Left lung (tissue), 4 donors: ENCODE measurements at regions not wholly inside any gene's neighbourhood (a gene's known extent, or its start where the extent isn't known, plus 50 kb on each side); places are given as distances from the start of the nearest gene placed in this dataset.

Source experiments
- ATAC-seq: fragments of 200-7000 bp; cut with Tn5 transposase; one replicate; pipeline ENCODE4 v1.9.1; 2020; ENCODE audit warnings: moderate library complexity
- DNase-seq, 4 donors: peaks; one replicate each; pipeline ENCODE4 v3.0.0-alpha.2; 2013 to 2020
- H3K27ac ChIP-seq, 2 donors: fragments of 200-600 bp; sonication (generic) in 1 of 2; one replicate each; pipeline versions ENCODE4 v1.5.0 to v1.8.0; 2020 to 2021
- H3K27me3 ChIP-seq, 2 donors: fragments of 200-600 bp; sonication (generic) in 1 of 2; one replicate each; pipeline versions ENCODE4 v1.5.0 to v1.8.0; 2020 to 2021
- H3K36me3 ChIP-seq, 2 donors: fragments of 200-600 bp; sonication (generic) in 1 of 2; one replicate each; pipeline versions ENCODE4 v1.5.0 to v1.8.0; 2020 to 2021
- H3K4me1 ChIP-seq, 2 donors: fragments of 200-600 bp; one replicate each; pipeline ENCODE4 v1.8.0; 2021
- H3K4me3 ChIP-seq, 2 donors: fragments of 200-600 bp; sonication (generic) in 1 of 2; one replicate each; pipeline versions ENCODE4 v1.5.0 to v1.8.0; 2020 to 2021; ENCODE audit warnings: mild to moderate bottlenecking in 1 of 2
- H3K9me3 ChIP-seq, 2 donors: fragments of 200-600 bp; sonication (generic) in 1 of 2; one replicate each; pipeline versions ENCODE4 v1.5.0 to v1.8.0; 2020 to 2021
- intact Hi-C, 2 donors: fragments of 100-400 bp; cut with DNase I; formaldehyde crosslinking; loops; one replicate each; pipeline versions ENCODE4 v1.11.2 to v1.14.2; 2022
- TF ChIP-seq, protein P1 (sequence below), 2 donors: fragments of 200-600 bp; sonication (generic) in 1 of 2; IDR thresholded peaks; one replicate each; pipeline versions ENCODE4 v1.5.0 to v1.8.0; 2021; ENCODE audit warnings: antibody characterized with exemption in 2 of 2
- donor health status: DM: no; HTN: yes; CAD: no.
- donor health status: DM: no; HTN: no; CAD: no.

DNA sequence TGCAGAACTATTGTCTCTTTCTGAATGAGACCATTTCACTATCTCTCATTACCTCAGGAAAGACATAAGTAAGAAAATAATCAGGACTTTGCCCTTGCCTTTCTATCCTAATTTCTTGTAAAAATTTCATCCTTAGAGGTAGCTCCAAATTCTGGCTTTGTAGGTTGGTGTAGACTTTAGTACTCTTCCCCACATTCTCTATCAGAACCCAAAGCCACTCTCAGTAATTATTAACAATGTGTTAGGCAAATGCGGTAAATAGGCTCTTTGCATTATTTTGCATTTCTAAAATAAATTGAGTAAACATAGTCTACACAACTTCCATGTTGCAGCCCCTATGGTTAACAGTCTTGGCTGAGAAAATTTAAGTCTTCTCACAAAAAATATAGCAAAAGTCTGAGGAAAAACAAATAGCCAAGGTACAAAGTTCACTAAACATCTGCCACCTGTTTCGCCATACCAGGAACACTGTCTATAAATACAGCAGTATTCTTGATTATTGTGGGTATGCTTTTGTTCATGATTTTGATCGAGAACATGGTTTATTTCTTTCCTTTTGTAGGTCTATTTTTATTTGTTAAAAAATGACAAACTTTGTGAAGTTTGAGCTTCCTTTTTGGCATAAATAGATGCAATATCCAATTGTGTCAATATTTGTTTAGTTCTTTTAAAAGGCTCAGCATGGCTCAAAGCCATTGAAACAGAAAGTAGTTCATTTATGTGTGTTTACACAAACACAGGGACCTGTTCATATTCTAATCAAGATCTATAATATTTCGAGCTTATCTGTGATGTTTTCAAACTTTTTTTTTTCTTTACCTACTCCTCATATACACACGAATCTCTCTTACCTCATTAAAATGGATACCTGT is 1061.5 kb downstream of the CNTNAP5 start:
- peaks cover 0 to 3% of the 10 kb centered on the region in 2 donors for H3K9me3 ChIP-seq
- no peaks in the 10 kb centered on the region for H3K27me3 ChIP-seq
- ATAC-seq: no peak
- no peaks in the 10 kb centered on the region for H3K36me3 ChIP-seq
- H3K4me1 ChIP-seq: no peaks in the 10 kb centered on the region
- H3K27ac ChIP-seq: no peak overlapping the region
- intact Hi-C loops: no loop called here
- TF ChIP-seq, protein P1, sequence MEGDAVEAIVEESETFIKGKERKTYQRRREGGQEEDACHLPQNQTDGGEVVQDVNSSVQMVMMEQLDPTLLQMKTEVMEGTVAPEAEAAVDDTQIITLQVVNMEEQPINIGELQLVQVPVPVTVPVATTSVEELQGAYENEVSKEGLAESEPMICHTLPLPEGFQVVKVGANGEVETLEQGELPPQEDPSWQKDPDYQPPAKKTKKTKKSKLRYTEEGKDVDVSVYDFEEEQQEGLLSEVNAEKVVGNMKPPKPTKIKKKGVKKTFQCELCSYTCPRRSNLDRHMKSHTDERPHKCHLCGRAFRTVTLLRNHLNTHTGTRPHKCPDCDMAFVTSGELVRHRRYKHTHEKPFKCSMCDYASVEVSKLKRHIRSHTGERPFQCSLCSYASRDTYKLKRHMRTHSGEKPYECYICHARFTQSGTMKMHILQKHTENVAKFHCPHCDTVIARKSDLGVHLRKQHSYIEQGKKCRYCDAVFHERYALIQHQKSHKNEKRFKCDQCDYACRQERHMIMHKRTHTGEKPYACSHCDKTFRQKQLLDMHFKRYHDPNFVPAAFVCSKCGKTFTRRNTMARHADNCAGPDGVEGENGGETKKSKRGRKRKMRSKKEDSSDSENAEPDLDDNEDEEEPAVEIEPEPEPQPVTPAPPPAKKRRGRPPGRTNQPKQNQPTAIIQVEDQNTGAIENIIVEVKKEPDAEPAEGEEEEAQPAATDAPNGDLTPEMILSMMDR (IDR thresholded peaks at IDR 0.05): no peak
- no peak for DNase-seq
- no peak overlapping the region for H3K4me3 ChIP-seq

DNA sequence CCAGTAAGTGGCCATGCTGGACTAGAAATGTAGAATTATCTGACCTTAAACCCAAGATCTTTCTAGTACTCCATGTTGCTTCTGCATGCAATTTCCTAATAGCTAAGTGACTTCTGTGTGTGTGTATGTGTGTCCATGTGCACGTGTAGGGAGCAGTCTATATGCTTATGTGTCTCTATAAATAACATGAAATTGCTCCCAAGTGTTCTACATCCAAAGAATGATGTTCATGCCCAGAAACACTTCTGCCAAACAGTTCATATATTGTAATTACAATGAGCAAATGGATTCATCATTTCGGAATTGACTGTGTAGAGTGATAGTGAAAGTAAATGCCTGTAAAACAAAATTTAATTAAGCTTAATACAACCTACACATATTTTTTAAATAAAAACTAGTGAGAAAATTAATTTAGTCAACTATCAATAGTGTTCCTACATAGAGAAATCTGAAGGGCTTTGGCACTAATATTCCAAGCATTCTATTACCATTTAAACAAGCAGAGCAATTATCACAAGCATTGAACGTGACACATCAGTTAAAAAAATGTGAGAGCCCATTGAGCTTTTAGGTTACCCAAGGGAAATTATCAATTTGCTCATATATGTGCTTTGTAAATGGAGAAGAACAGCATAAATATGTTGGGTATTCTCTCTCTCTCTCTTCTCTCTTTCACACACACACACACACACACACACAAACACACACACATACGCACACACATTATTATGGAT is 1067.4 kb downstream of the CNTNAP5 start:
- intact Hi-C loops: no loop called here
- ATAC-seq (no peak), DNase-seq (no peak)
- H3K36me3 ChIP-seq: no peaks in the 10 kb centered on the region
- TF ChIP-seq, protein P1 (IDR thresholded peaks at IDR 0.05): no peak
- no peaks in the 10 kb centered on the region for H3K4me1 ChIP-seq
- H3K4me3 ChIP-seq: no peak overlapping the region
- H3K9me3 ChIP-seq: peaks cover 0 to 5% of the 10 kb centered on the region in 2 donors
- no peaks in the 10 kb centered on the region for H3K27me3 ChIP-seq
- H3K27ac ChIP-seq: no peak overlapping the region

DNA sequence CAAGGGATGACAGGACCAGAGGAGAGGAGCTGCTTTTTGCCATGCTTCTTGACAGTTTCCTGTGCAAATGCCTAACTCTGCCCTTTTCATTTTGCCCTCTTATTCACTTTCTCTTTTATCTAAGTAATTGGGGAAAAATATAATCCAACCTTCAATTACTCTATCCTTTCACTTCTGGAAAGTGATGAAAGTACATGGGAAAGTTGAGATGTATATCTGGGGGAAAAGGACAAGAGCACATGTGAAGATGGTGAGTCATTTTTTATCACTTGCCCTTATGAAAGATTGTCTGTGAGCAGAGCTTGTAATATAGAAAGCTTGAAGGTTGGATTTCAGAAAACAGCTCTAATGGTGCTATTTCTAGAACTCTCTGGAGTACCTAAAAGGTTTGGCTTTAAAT is 1070.7 kb downstream of the CNTNAP5 start:
- H3K4me3 ChIP-seq: no peak overlapping the region
- no peaks in the 10 kb centered on the region for H3K4me1 ChIP-seq
- TF ChIP-seq, protein P1 (IDR thresholded peaks at IDR 0.05): no peak
- no peaks in the 10 kb centered on the region for H3K27me3 ChIP-seq
- no peak overlapping the region for H3K27ac ChIP-seq
- no peaks in the 10 kb centered on the region for H3K36me3 ChIP-seq
- no peak for ATAC-seq
- no peak for DNase-seq
- intact Hi-C loops: no loop called here
- peaks cover 0 to 5% of the 10 kb centered on the region in 2 donors for H3K9me3 ChIP-seq

DNA sequence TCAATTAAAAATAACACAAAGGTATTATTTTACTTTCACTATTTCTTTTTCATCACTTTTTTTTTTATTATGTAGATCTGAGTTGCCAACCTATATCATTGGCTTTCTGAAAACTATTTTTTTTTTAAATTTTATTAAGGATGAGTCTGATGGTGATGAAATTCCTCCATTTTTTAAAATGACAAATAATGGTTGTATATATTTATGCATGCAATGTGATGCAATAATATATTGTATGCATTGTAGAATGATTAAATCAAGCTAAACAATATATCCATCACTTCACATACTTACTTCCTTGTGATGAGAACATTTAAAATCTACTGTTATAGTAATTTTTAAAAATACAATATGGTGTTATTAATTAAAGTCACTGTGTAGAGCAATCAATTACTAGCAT is 1081.6 kb downstream of the CNTNAP5 start:
- Histone ChIP-seq H3K4me3 (no peak overlapping the region), H3K27ac (no peak overlapping the region), H3K4me1 (no peaks in the 10 kb centered on the region), H3K36me3 (no peaks in the 10 kb centered on the region), H3K27me3 (no peaks in the 10 kb centered on the region), H3K9me3 (no peaks in the 10 kb centered on the region)
- no peak for DNase-seq
- TF ChIP-seq, protein P1 (IDR thresholded peaks at IDR 0.05): no peak
- no peak for ATAC-seq
- intact Hi-C loops: no loop called here

DNA sequence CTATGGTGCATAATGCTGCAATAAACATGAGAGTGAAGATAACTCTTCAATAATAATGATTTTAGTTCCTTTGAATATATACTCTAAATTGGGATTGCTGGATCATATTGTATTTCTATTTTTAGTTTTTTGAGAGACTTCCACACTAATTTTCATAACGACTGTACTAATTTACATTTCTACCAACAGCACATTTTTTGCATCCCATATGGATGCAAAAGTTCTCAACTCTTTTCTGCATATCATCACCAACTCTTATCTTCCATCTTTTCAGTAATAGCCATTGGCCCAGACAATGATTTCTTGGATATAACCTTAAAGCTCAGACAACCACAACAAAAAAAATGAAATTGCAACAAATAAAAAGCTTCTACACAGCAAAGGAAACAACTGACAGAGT is 1082.4 kb downstream of the CNTNAP5 start:
- Histone ChIP-seq H3K9me3 (no peaks in the 10 kb centered on the region), H3K36me3 (no peaks in the 10 kb centered on the region)
- TF ChIP-seq, protein P1 (IDR thresholded peaks at IDR 0.05): no peak

More for the DNA sequence above, 1082.4 kb downstream of the CNTNAP5 start:
- DNase-seq (no peak), ATAC-seq (no peak)
- Histone ChIP-seq H3K27me3 (no peaks in the 10 kb centered on the region), H3K4me3 (no peak overlapping the region), H3K4me1 (no peaks in the 10 kb centered on the region), H3K27ac (no peak overlapping the region)
- intact Hi-C loops: no loop called here
